Pulmonary artery endothelial cell (primary cell): ENCODE measurements at regions not wholly inside any gene's neighbourhood (a gene's known extent, or its start where the extent isn't known, plus 50 kb on each side); places are given as distances from the start of the nearest gene placed in this dataset.
"Not testable (repeated sequence)": the region's sequence is repeated elsewhere in the genome, so short reads cannot be mapped to it uniquely, and the experiment has no call there.

Experiments used
- DNase-seq: peaks from one replicate; pipeline ENCODE4 v3.0.0-alpha.2; 2011; ENCODE audit warnings: low read depth, low spot score

- DNase-seq, result no peak
These were observed 107.3 kb downstream of the MINAR1 start for GRCh38 chr15:79539401-79539800.

DNA sequence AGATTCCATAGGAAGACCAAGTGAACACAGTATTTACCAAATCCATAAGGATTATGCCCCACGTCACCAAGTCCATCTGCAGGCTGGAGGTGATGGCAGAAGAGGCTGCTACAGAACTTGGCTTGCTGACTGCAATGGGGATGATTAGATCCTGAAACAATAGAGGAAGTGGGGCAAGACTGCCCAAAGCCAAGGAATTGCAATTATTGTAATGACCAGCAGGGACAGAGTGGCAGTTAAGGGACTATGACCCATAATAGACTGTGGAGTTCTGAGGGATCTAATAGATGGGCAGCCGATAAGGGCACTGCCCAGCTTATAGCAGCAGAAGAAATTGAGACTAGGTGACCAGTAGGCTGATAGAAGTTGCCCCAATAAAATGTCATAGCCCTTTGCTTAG lies 108.4 kb downstream of the MINAR1 start:
- no peak for DNase-seq

DNA sequence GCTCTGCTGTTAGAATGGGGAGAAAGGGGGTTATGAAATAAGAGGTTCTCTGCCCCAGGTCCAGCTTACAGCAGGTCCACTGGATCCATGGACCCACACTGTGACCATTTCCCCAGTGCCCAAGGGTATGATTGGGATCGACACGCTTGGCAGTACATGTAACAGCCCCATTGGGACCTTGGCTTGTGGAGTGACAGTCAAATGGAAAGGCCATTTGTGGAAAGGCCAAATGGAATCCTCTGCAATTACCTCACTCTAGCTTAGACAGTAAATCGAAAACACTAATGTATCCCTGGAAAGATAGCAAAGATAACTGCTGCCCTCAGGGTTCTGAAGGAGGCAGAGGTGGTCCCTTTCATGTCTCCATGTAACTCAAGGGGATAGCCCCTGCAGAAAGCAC lies 109.1 kb downstream of the MINAR1 start:
- DNase-seq, result no peak

DNA sequence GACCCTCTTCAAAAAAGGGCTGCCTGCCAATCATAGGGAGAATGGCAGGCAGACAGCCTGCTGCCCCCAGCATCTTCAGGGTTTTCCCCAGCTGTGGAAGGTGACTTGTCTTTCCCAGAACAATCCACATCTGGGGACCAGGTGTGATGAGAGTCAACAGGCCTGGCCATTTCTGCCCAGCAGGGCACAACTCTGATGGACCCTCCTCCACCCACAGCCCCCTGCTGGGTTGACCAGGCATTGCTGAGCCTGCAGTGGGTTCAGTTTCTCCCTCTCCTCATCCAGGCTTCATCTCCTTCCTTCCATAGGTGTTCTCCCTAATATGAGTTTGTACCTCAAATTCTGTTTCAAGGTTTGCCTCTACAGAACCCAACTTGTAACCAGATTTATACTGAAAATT lies 111.0 kb downstream of the MINAR1 start:
- no peak for DNase-seq

GRCh38 chr15:79549196-79549595 lies 117.1 kb downstream of the MINAR1 start:
- DNase-seq, result no peak

GRCh38 chr15:79560384-79560783 lies 128.2 kb downstream of the MINAR1 start:
- DNase-seq, result no peak

DNA sequence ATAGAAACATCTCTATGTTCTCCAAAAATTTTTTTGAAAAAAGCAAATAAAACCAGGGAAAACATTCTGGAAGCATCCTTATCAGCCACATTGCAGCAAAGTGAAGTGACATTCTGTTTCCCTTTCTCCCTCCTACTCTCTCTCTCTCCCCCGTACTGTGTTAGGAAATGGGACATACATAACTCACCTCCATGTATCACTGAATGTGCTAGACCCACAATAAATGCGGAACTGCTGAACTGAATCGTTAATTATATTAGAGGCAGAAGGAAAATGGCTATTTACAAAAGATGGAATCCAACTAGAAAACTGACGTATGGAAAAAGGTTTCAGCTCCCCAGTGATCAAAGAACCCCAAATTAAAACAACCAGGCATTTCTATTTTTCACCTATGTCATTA lies 129.8 kb downstream of the MINAR1 start:
- no peak for DNase-seq

DNA sequence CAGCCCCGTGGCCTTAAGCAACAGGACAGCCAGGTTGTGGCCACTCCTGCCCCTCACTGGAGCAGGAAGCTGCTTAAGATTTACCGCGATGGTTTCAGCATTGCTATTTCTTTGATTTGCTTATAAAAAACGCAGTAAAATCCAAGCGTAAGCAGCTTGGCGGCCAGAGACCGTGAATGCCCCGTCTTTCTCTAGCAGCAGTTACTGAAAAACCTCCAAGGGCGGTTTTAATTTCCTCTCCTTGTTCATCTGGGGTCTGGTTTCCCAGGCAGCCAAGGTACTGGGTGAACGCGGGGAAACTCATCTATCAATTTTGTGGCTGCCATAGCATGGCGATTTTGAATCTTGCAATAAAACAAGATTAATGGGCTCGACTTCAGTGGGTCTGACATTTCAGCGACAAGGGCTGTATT lies 130.3 kb downstream of the MINAR1 start:
- no peak for DNase-seq

- no peak for DNase-seq
These were observed 130.8 kb downstream of the MINAR1 start for GRCh38 chr15:79562899-79563298.

DNA sequence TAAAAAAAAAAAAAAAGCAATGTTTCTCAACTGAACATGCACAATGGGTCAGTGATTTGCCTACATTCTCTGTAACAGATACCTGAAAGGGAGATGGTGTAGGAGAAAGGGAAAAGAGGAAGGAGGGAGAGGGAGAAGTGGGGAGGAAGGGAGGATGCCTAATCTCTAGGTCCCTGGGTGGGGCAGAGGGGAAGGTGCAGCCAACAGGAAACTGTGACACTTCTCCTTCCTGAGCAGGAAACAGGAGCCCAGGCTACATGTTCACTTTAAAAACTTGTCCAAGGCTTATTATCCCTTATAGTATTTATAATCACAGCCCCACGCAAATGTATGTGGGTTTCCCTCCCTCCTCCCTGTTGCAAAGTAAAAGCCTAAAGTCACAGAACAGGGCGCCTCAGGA lies 137.9 kb downstream of the MINAR1 start:
- DNase-seq, result no peak

DNA sequence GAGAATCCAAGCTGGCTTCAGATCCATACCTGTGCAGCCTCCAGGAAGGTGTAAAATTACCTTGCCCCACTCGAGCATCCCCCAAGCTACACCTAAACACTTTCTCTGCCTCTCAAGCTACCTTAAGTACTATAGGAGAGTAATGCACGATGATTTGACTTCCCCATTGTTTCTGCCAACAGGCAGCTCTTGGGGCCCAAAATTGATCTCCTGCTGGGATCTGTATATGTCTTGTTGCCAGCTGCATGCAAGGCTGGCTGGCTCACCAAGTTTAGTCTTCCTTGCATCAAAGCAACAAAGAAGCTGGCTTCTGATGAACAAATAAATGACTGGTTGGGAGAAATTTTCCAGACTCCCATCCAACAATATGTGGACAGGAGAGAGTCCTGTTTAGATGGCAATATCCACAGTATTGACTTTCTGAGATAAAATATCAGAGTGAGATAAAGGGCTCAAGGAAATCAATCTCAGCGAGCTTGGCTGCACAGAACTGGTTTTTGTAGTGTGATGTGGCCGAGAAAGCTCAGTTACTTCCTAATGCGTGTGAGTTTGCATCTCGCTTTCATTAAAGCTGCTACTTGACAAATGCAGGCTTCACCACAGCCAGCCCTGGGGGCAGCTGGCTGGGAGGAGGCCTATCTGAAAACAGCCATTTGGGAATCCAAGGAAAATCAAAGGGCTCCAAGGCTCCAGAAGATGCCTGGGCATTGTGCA lies 140.7 kb downstream of the MINAR1 start:
- no peak for DNase-seq

- not testable (repeated sequence) for DNase-seq
These were observed 142.5 kb downstream of the MINAR1 start for GRCh38 chr15:79574431-79575273.

DNA sequence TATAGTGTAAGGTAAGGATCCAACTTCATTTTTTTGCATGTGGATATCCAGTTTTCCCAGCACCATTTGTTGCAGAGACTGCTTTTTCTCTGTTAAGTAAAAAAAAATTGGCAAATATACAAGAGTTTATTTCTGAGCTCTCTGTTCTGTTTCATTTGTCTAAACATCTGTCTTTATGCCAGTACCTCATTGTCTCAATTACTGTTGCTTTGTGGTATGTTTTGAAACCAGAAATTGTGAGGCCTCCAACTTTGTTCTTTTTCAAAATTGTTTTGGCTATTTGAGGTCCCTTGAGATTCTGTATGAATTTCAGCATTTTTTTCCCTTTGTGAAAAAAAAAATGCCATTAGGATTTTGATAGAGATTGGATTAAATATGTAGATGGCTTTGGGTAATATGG lies 150.5 kb downstream of the MINAR1 start:
- no peak for DNase-seq

DNA sequence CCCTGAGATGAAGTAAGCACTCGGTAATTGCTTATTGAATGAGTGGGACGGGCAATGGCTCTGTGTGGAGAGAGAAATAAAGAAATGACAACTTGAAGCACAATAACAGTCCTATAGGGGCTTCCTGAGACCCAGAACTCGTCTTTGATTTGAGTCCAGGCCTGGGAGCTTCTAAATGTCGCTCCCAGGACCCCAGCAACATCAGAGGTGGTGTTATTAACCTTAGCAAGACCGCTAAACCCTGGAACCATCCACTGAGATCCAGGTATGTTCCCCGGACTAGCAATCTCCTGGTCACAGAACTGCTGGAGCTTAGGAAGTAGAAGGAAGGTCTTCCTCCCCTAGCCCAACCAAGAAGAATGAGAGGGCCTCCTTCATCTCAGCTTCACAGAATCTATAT lies 160.0 kb downstream of the MINAR1 start:
- no peak for DNase-seq

GRCh38 chr15:79593119-79593869 lies 161.2 kb downstream of the MINAR1 start:
- DNase-seq, result no peak

GRCh38 chr15:79595306-79595705 lies 163.2 kb downstream of the MINAR1 start:
- no peak for DNase-seq

DNA sequence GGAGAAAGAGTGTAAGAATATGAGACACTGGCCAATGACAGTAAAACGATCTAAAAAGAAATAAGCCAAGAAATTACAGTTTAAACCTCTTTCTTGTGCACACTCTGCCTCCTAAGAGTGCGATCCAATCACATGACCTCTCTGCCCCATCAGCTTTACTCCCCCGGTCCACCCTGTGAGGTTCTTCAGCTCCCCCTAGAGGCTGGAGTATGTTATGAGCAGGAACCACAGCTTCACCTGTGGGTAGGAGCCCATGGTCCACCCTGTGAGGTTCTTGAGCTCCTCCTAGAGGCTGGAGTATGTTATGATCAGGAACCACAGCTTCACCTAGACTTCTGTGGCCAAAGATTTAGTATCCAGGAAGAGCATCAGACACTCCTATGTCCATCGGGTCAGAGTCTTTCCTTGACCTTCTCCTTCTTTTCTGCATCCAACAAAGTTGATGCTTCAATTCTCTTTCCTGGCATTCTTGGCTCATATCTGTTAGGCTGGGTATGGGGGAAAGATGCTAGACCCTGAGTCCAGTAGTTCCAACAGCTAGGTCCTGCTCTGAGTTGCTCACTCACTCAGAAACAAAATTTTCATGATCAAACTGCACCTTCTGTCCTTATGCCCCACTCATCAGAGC lies 164.0 kb downstream of the MINAR1 start:
- DNase-seq, result peak; percentile 19

GRCh38 chr15:79598639-79599038 lies 166.5 kb downstream of the MINAR1 start:
- no peak for DNase-seq

- no peak for DNase-seq
These were observed 169.4 kb downstream of the MINAR1 start for GRCh38 chr15:79601405-79602086.

DNA sequence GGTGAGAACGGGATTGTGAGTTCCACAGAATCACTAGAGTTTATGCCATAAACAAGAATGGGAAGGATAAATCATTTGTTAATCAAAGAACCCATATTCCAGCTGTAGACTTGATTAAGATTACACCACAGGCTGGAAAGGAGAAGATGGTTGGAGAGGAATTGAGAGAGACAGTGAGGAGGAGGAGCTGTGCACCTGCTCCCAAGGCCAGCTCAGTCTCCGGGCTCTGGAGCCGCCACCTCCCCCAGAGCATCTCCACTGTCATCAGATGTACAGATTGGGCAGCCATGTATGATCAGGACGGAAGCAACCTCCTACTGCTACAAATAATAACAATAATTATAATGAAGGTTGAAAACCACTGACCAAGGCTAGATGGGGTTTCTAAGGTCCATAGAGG lies 170.0 kb downstream of the MINAR1 start:
- DNase-seq, result no peak

DNA sequence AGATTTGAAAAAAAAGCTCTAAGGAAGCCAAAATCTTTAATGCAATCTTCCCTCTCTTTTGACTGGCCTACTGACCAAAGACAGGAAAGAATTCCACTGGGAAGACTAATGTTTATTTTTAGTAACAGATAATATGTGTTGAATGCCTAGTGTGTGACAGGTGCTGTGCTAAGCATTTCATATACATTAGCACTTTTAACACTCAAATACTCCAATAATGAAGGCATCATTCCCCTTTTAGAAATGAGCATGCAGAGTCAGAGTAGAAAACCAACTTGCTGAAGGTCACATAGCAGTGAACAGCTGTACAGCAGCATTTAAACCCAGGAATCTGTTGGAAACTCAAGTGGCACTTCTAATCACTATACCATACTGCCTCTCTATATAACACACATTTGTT lies 170.6 kb downstream of the MINAR1 start:
- no peak for DNase-seq
